ENCODE measurements at regions not wholly inside any gene's neighbourhood (a gene's known extent, or its start where the extent isn't known, plus 50 kb on each side); places are given as distances from the start of the nearest gene placed in this dataset.

DNA sequence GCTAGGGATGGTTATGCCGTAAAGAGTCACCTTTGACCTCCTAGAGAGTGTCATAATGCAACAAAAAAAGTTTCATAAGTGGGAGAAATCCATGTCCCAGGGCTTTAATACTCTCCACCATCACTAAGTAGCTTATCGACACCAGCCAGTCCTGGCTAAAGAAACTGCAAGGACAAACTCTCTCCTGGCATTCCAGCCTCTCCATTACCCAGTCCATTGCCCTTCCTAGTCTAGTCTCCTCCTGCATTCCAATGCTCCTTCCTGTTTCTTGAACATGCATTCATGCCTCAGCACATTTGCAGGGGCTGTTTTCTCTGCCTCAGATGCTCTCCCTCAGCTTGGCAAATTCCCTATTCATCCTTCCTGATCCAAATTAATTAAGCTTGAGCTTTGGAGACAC lies 364.1 kb downstream of the BRINP1 start:
- no peaks in the 10 kb centered on the region for H3K9me3 ChIP-seq (replicated peaks in 1 of 3)
- H3K36me3 ChIP-seq (replicated peaks in 1 of 2) = no peaks in the 10 kb centered on the region
- H3K4me1 ChIP-seq (replicated peaks in 1 of 2) = no peaks in the 10 kb centered on the region
- 62 to 78% (median 70%) methylated on average over 2 of the region's 2 CpGs for WGBS, 4 donors
- H3K27ac ChIP-seq = peak overlapping the region in 3 of 5 donors; percentile 13 to 62 (median 20)
- no peak for TF ChIP-seq POLR2A (IDR thresholded peaks at IDR 0.05)
- TF ChIP-seq, protein P1, sequence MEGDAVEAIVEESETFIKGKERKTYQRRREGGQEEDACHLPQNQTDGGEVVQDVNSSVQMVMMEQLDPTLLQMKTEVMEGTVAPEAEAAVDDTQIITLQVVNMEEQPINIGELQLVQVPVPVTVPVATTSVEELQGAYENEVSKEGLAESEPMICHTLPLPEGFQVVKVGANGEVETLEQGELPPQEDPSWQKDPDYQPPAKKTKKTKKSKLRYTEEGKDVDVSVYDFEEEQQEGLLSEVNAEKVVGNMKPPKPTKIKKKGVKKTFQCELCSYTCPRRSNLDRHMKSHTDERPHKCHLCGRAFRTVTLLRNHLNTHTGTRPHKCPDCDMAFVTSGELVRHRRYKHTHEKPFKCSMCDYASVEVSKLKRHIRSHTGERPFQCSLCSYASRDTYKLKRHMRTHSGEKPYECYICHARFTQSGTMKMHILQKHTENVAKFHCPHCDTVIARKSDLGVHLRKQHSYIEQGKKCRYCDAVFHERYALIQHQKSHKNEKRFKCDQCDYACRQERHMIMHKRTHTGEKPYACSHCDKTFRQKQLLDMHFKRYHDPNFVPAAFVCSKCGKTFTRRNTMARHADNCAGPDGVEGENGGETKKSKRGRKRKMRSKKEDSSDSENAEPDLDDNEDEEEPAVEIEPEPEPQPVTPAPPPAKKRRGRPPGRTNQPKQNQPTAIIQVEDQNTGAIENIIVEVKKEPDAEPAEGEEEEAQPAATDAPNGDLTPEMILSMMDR (IDR thresholded peaks at IDR 0.05) = no peak
- H3K27me3 ChIP-seq = no peaks in the 10 kb centered on the region
- no peak overlapping the region for H3K4me3 ChIP-seq
- DNase-seq = no peak
- intact Hi-C loops (cut with DNase I) = no loop called here

DNA sequence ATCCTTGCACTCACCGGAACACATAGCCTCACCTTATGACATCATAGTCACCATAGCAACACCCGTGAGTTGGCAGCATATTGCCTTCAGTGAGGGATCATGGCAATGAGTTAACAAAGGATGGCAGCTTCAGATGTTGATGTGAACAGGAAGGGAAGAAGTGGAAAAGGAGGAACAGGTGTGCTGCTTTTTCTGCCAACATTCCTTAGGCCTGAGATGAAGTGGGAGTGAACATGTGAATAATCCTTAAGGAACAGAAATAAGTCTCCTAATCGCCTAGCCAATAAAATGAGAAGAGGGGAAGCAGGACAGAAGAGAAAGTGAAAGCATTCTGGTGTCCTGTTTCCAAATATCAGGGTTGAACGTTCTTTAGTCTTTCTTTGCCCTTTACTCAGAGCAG lies 360.0 kb downstream of the BRINP1 start:
- no peaks in the 10 kb centered on the region for H3K27me3 ChIP-seq
- no peak for DNase-seq
- H3K36me3 ChIP-seq (replicated peaks in 1 of 2) = no peaks in the 10 kb centered on the region
- no peak overlapping the region for H3K27ac ChIP-seq
- 32 to 42% (median 36%) methylated on average over 4 of the region's 4 CpGs for WGBS, 4 donors
- intact Hi-C loops (cut with DNase I) = no loop called here
- H3K4me1 ChIP-seq (replicated peaks in 1 of 2) = no peaks in the 10 kb centered on the region
- no peak overlapping the region for H3K4me3 ChIP-seq
- TF ChIP-seq, protein P1 (IDR thresholded peaks at IDR 0.05) = no peak
- TF ChIP-seq POLR2A (IDR thresholded peaks at IDR 0.05) = no peak
- H3K9me3 ChIP-seq (replicated peaks in 1 of 3) = no peaks in the 10 kb centered on the region

DNA sequence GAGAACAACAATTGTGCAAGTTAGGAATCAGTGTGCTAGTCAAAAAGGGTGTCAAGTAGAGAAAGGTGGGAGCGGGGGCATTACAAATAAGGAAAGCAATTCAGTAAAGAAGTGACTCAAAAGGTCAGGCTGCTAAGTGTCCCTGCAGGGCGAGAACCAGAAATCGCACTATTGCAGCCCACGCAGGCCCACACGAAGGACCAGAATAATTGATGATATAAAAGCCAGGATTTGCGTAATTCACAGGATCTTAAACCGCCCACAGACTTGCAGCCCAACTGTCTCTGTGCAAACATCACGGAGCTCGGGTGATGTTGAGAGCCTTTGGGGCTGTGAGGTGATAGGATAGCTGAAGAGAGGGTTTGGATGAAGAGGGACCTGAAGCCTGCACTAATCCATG lies 349.0 kb downstream of the BRINP1 start:
- intact Hi-C loops (cut with DNase I) = no loop called here
- Histone ChIP-seq H3K36me3 (replicated peaks in 1 of 2) (no peaks in the 10 kb centered on the region), H3K4me3 (no peak overlapping the region), H3K27me3 (no peaks in the 10 kb centered on the region), H3K27ac (no peak overlapping the region), H3K4me1 (replicated peaks in 1 of 2) (no peaks in the 10 kb centered on the region), H3K9me3 (replicated peaks in 1 of 3) (no peaks in the 10 kb centered on the region)
- peak in 2 of 7 donors; percentile 4 to 62 for DNase-seq
- 79 to 88% (median 82%) methylated on average over 9 of the region's 9 CpGs for WGBS, 4 donors
- TF ChIP-seq, protein P1 (IDR thresholded peaks at IDR 0.05) = no peak
- TF ChIP-seq POLR2A (IDR thresholded peaks at IDR 0.05) = no peak

DNA sequence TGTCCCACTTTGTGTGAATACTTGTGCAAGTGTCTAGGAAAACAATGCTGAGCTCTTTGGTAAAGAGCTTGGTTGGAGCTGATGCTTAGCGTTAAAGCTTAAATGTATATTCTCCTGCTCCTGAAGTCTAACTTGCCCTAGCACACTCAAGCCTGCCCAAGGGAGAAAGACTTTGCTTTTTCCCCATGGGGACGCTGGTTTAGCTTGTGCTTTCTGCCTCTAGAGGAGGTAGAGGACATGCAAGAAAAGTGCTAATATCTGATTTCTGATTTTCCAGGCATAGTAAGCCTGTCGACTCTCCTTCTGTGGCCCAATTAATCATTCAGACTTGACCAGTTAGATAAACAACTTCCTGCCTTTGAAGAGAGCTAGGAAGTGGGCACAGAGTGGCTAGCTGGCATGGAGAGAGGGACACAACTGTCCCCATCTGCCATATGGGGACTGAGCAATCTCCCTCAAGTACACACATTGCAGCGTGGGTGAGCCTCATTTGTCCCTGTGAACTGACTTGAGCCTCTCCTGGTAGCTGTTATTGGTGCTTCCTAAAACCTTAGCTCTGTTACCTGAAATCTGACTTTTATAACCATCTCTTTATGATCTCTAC lies 348.4 kb downstream of the BRINP1 start:
- DNase-seq = no peak
- no peaks in the 10 kb centered on the region for H3K27me3 ChIP-seq
- intact Hi-C loops (cut with DNase I) = no loop called here
- no peaks in the 10 kb centered on the region for H3K36me3 ChIP-seq (replicated peaks in 1 of 2)
- WGBS, 4 donors = 56 to 72% (median 60%) methylated on average over 4 of the region's 4 CpGs
- no peaks in the 10 kb centered on the region for H3K9me3 ChIP-seq (replicated peaks in 1 of 3)
- H3K27ac ChIP-seq = no peak overlapping the region
- no peaks in the 10 kb centered on the region for H3K4me1 ChIP-seq (replicated peaks in 1 of 2)
- H3K4me3 ChIP-seq = no peak overlapping the region
- no peak for TF ChIP-seq POLR2A (IDR thresholded peaks at IDR 0.05)
- TF ChIP-seq, protein P1 (IDR thresholded peaks at IDR 0.05) = no peak

Measured in adrenal gland (tissue), 9 donors.